ENCODE measurements at regions not wholly inside any gene's neighbourhood (a gene's known extent, or its start where the extent isn't known, plus 50 kb on each side); places are given as distances from the start of the nearest gene placed in this dataset.

DNA sequence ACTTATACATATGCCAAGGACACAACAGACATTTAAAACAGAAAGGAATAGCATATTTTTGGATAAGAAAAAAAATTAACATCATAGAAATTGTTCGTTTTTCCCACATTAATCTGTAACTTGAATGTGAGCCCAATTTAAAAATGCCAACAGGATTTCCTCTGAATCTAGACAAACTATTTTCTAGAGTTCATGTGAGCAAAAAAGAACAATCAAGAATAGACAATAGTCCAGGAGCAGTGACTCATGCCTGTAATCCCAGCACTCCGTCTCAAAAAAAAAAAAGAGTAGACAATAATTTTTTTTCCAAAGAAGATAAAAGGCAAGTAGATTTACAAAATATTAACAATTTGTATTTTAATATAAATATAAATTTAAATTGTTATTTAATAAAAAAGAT is 73.7 kb upstream of the DUSP21 start:
- intact Hi-C loops (cut with micrococcal nuclease): no loop called here
- Histone ChIP-seq H3K4me1 (ENCODE audit: control insufficient read depth, insufficient read depth, low read length) (no peaks in the 10 kb centered on the region), H2AK5ac (ENCODE audit: low read depth, low read length) (no peak overlapping the region), H3K27me3 (ENCODE audit: control insufficient read depth, insufficient read depth, low read length) (peaks cover 3% of the 10 kb centered on the region; the same call in 1 of the 2 replicates), H2BK15ac (ENCODE audit: low read depth, low read length) (no peak overlapping the region), H2BK20ac (ENCODE audit: low read depth, low read length) (no peak overlapping the region), H3K4me3 (ENCODE audit: insufficient read depth, low read depth, low read length) (no peak overlapping the region), H4K8ac (ENCODE audit: low read depth in 2 of 2, low read length in 2 of 2) (no peak overlapping the region), H3K56ac (ENCODE audit: extremely low read depth, insufficient read depth, low read length) (no peak overlapping the region), H3K27ac (ENCODE audit: insufficient read depth, low read length) (no peak overlapping the region), H3K4ac (ENCODE audit: low read depth, low read length) (no peak overlapping the region), H3K79me1 (ENCODE audit: low read depth in 1 of 2, low read length in 2 of 2) (no peaks in the 10 kb centered on the region), H3K9me3 (ENCODE audit: control insufficient read depth, insufficient read depth, low read length) (no peaks in the 10 kb centered on the region), H3K23ac (ENCODE audit: low read depth, low read length) (no peak overlapping the region), H3K14ac (replicated peaks; ENCODE audit: low read depth, low read length) (no peak overlapping the region), H3K9me1 (ENCODE audit: insufficient read depth, low read length) (no peaks in the 10 kb centered on the region), H2BK120ac (ENCODE audit: low read depth, low read length) (no peak overlapping the region), H3K36me3 (ENCODE audit: control insufficient read depth, insufficient read depth, low read length) (no peaks in the 10 kb centered on the region), H3K18ac (ENCODE audit: low read depth, low read length) (no peak overlapping the region), H2AFZ (replicated peaks; ENCODE audit: low read length, poor library complexity) (no peak overlapping the region), H3K9ac (ENCODE audit: low read depth, low read length) (no peak overlapping the region), H2AK9ac (replicated peaks; ENCODE audit: low read depth, low read length, poor library complexity) (no peak overlapping the region), H2BK5ac (ENCODE audit: low read depth, low read length, poor library complexity, severe bottlenecking) (no peak overlapping the region), H4K91ac (ENCODE audit: insufficient read depth, low read depth, low read length) (no peak overlapping the region), H4K5ac (ENCODE audit: low read depth, low read length) (no peak overlapping the region), H3K4me2 (ENCODE audit: low read depth, low read length) (no peak overlapping the region), H4K20me1 (ENCODE audit: insufficient read depth, low read length) (no peaks in the 10 kb centered on the region)
- no CpG with 5 or more reads among the region's 2 CpGs for WGBS, 2 experiments (ENCODE audit: extremely low coverage in 2 of 2, insufficient read length in 1 of 2)
- dilution Hi-C loops (cut with HindIII; ENCODE audit: low sequenced_read_pairs, unreplicated experiment): no loop called here
- POLR2A ChIA-PET (ENCODE audit: unreplicated experiment): no interaction called here
- ATAC-seq (ENCODE audit: low read depth): no peak
- no peak for DNase-seq
- CTCF ChIA-PET: no interaction called here
- no peak for TF ChIP-seq NFE2L2 (IDR thresholded peaks at IDR 0.05; ENCODE audit: low read depth, low read length)
- no peak for TF ChIP-seq FOS (IDR thresholded peaks at IDR 0.05; ENCODE audit: low read depth, low read length)
- TF ChIP-seq MXI1 (IDR thresholded peaks at IDR 0.05; ENCODE audit: borderline replicate concordance, low read depth, low read length): no peak
- TF ChIP-seq, protein P1, sequence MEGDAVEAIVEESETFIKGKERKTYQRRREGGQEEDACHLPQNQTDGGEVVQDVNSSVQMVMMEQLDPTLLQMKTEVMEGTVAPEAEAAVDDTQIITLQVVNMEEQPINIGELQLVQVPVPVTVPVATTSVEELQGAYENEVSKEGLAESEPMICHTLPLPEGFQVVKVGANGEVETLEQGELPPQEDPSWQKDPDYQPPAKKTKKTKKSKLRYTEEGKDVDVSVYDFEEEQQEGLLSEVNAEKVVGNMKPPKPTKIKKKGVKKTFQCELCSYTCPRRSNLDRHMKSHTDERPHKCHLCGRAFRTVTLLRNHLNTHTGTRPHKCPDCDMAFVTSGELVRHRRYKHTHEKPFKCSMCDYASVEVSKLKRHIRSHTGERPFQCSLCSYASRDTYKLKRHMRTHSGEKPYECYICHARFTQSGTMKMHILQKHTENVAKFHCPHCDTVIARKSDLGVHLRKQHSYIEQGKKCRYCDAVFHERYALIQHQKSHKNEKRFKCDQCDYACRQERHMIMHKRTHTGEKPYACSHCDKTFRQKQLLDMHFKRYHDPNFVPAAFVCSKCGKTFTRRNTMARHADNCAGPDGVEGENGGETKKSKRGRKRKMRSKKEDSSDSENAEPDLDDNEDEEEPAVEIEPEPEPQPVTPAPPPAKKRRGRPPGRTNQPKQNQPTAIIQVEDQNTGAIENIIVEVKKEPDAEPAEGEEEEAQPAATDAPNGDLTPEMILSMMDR (conservative IDR thresholded peaks at IDR 0.05; ENCODE audit: low read depth, low read length): no peak
- TF ChIP-seq MAZ (IDR thresholded peaks at IDR 0.05; ENCODE audit: borderline replicate concordance, low read depth, low read length): no peak
- no peak for TF ChIP-seq RFX5 (IDR thresholded peaks at IDR 0.05; ENCODE audit: low read depth, low read length)
- in situ Hi-C loops (cut with MboI; ENCODE audit: low sequenced_read_pairs): no loop called here
- BruUV-seq (replicated peaks): no TSS peak

Measured in IMR-90 (cell line).